ENCODE measurements at regions not wholly inside any gene's neighbourhood (a gene's known extent, or its start where the extent isn't known, plus 50 kb on each side); places are given as distances from the start of the nearest gene placed in this dataset.

DNA sequence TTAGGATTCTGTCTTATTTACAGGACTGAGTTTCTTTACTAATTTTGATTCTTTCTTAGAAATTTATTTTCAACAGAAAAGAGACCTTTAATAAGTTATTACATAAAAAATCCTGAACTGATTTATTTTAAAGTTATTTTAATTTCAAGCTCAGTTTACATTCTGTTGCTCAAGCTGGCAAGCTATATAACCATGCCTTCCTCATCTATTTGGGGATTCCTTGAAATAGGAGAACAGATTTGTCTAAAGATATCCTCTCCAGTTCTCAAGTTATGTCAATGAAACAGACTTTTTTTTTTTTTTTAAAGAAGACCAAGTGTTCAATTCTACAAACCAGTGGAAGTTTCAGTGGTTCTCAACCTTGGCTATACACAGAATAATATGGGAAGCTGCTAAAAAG, 103.3 kb upstream of the TRHDE start:
- Histone ChIP-seq H3K4me1 (ENCODE audit: control insufficient read depth, insufficient read depth, low read length) (no peaks in the 10 kb centered on the region), H3K4ac (ENCODE audit: low read depth, low read length) (no peak overlapping the region), H3K56ac (ENCODE audit: extremely low read depth, insufficient read depth, low read length) (no peak overlapping the region), H4K20me1 (ENCODE audit: insufficient read depth, low read length) (no peaks in the 10 kb centered on the region), H3K27ac (ENCODE audit: insufficient read depth, low read length) (no peak overlapping the region), H2BK120ac (ENCODE audit: low read depth, low read length) (no peak overlapping the region), H3K4me2 (ENCODE audit: low read depth, low read length) (no peak overlapping the region), H2AK9ac (replicated peaks; ENCODE audit: low read depth, low read length, poor library complexity) (no peak overlapping the region), H3K27me3 (ENCODE audit: control insufficient read depth, insufficient read depth, low read length) (no peaks in the 10 kb centered on the region), H4K8ac (ENCODE audit: low read depth in 2 of 2, low read length in 2 of 2) (no peak overlapping the region), H3K14ac (replicated peaks; ENCODE audit: low read depth, low read length) (no peak overlapping the region), H3K18ac (ENCODE audit: low read depth, low read length) (no peak overlapping the region), H2BK20ac (ENCODE audit: low read depth, low read length) (no peak overlapping the region), H3K79me1 (ENCODE audit: low read depth in 1 of 2, low read length in 2 of 2) (no peaks in the 10 kb centered on the region), H2AK5ac (ENCODE audit: low read depth, low read length) (no peak overlapping the region), H2BK5ac (ENCODE audit: low read depth, low read length, poor library complexity, severe bottlenecking) (no peak overlapping the region), H4K5ac (ENCODE audit: low read depth, low read length) (no peak overlapping the region), H4K91ac (ENCODE audit: insufficient read depth, low read depth, low read length) (no peak overlapping the region), H3K9me1 (ENCODE audit: insufficient read depth, low read length) (no peaks in the 10 kb centered on the region), H2AFZ (replicated peaks; ENCODE audit: low read length, poor library complexity) (no peak overlapping the region), H3K9ac (ENCODE audit: low read depth, low read length) (no peak overlapping the region), H3K9me3 (ENCODE audit: control insufficient read depth, insufficient read depth, low read length) (no peaks in the 10 kb centered on the region), H3K4me3 (ENCODE audit: insufficient read depth, low read depth, low read length) (no peak overlapping the region), H3K23ac (ENCODE audit: low read depth, low read length) (no peak overlapping the region), H3K36me3 (ENCODE audit: control insufficient read depth, insufficient read depth, low read length) (no peaks in the 10 kb centered on the region), H2BK15ac (ENCODE audit: low read depth, low read length) (no peak overlapping the region)
- intact Hi-C loops (cut with micrococcal nuclease) (no loop called here), in situ Hi-C loops (cut with MboI; ENCODE audit: low sequenced_read_pairs) (no loop called here), dilution Hi-C loops (cut with HindIII; ENCODE audit: low sequenced_read_pairs, unreplicated experiment) (no loop called here)
- no peak for DNase-seq
- ChIA-PET CTCF (no interaction called here), POLR2A (ENCODE audit: unreplicated experiment) (no interaction called here)
- TF ChIP-seq USF2 (IDR thresholded peaks at IDR 0.05; ENCODE audit: low read depth, low read length): no peak
- TF ChIP-seq RCOR1 (IDR thresholded peaks at IDR 0.05; ENCODE audit: insufficient replicate concordance, low read length): no peak
- no peak for TF ChIP-seq BHLHE40 (IDR thresholded peaks at IDR 0.05; ENCODE audit: low read depth, low read length)
- TF ChIP-seq, protein P1, sequence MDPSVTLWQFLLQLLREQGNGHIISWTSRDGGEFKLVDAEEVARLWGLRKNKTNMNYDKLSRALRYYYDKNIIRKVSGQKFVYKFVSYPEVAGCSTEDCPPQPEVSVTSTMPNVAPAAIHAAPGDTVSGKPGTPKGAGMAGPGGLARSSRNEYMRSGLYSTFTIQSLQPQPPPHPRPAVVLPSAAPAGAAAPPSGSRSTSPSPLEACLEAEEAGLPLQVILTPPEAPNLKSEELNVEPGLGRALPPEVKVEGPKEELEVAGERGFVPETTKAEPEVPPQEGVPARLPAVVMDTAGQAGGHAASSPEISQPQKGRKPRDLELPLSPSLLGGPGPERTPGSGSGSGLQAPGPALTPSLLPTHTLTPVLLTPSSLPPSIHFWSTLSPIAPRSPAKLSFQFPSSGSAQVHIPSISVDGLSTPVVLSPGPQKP (IDR thresholded peaks at IDR 0.05; ENCODE audit: borderline replicate concordance, low read depth, low read length): no peak
- TF ChIP-seq SMC3 (IDR thresholded peaks at IDR 0.05; ENCODE audit: low read depth, low read length): no peak
- TF ChIP-seq MAZ (IDR thresholded peaks at IDR 0.05; ENCODE audit: borderline replicate concordance, low read depth, low read length): no peak
- no peak for TF ChIP-seq MAFK (IDR thresholded peaks at IDR 0.05; ENCODE audit: low read depth, low read length)
- TF ChIP-seq RFX5 (IDR thresholded peaks at IDR 0.05; ENCODE audit: low read depth, low read length): no peak
- TF ChIP-seq CHD1 (IDR thresholded peaks at IDR 0.05; ENCODE audit: low read depth, low read length): no peak
- TF ChIP-seq NFE2L2 (IDR thresholded peaks at IDR 0.05; ENCODE audit: low read depth, low read length): no peak
- TF ChIP-seq CEBPB (IDR thresholded peaks at IDR 0.05; ENCODE audit: low read depth, low read length): no peak
- TF ChIP-seq CTCF (conservative IDR thresholded peaks at IDR 0.05; ENCODE audit: low read depth, low read length): no peak
- TF ChIP-seq RAD21 (IDR thresholded peaks at IDR 0.05; ENCODE audit: low read length): no peak
- TF ChIP-seq MXI1 (IDR thresholded peaks at IDR 0.05; ENCODE audit: borderline replicate concordance, low read depth, low read length): no peak
- no peak for TF ChIP-seq FOS (IDR thresholded peaks at IDR 0.05; ENCODE audit: low read depth, low read length)
- TF ChIP-seq POLR2A (IDR thresholded peaks at IDR 0.05; ENCODE audit: low read depth, low read length): no peak
- BruUV-seq (replicated peaks): no TSS peak
- ATAC-seq (ENCODE audit: low read depth): no peak
